Breast epithelium (tissue), 4 donors: ENCODE measurements at regions not wholly inside any gene's neighbourhood (a gene's known extent, or its start where the extent isn't known, plus 50 kb on each side); places are given as distances from the start of the nearest gene placed in this dataset.

Source experiments
- DNase-seq, 2 donors: peaks; one replicate each; pipeline ENCODE4 v3.0.0-alpha.2; 2019; ENCODE audit warnings: low spot score in 2 of 2
- H3K27ac ChIP-seq, 2 donors: fragments of 200-600 bp; sonication (generic) in 1 of 2; one replicate each; pipeline ENCODE4 v1.5.1; 2016 to 2019; ENCODE audit warnings: mild to moderate bottlenecking in 1 of 2
- H3K27me3 ChIP-seq, 2 donors: fragments of 200-600 bp; sonication (generic) in 1 of 2; one replicate each; pipeline versions ENCODE4 v1.5.1 to v1.6.0; 2017 to 2019; ENCODE audit warnings: control low read depth in 1 of 2, mild to moderate bottlenecking in 1 of 2
- H3K36me3 ChIP-seq: fragments of 200-600 bp; one replicate; pipeline ENCODE4 v1.5.1; 2019
- H3K4me1 ChIP-seq, 2 donors: fragments of 200-600 bp; sonication (generic); one replicate each; pipeline ENCODE4 v1.5.1; 2016 to 2019; ENCODE audit warnings: control low read depth in 1 of 2
- H3K4me3 ChIP-seq, 3 donors: fragments of 200-600 bp; sonication (generic); 1 replicate in 2 of 3; 2 replicates in 1 of 3; pipeline ENCODE4 v1.5.1; 2016 to 2019; ENCODE audit warnings: mild to moderate bottlenecking in 3 of 3, moderate library complexity in 2 of 3
- H3K9me3 ChIP-seq, 2 donors: fragments of 200-600 bp; sonication (generic) in 1 of 2; one replicate each; pipeline ENCODE4 v1.5.1; 2016 to 2019; ENCODE audit warnings: control low read depth in 1 of 2
- POLR2A ChIP-seq: fragments of 450-650 bp; IDR thresholded peaks from one replicate; pipeline ENCODE4 v1.6.1; 2016; ENCODE audit warnings: antibody characterized with exemption, mild to moderate bottlenecking, moderate library complexity
- POLR2AphosphoS5 ChIP-seq, 3 donors: sonication (generic); formaldehyde crosslinking; IDR thresholded peaks; one replicate each; pipeline ENCODE4 v1.6.1; 2017; ENCODE audit warnings: antibody characterized with exemption in 3 of 3
- intact Hi-C: fragments of 100-400 bp; cut with DNase I; formaldehyde crosslinking; loops from one replicate; pipeline ENCODE4 v1.15.1; 2023; ENCODE audit warnings: low total_unique reads
- TF ChIP-seq, protein P1 (sequence below), 3 donors: fragments of 450-650 bp; IDR thresholded peaks; one replicate each; pipeline ENCODE4 v1.5.1; 2016 to 2017; ENCODE audit warnings: antibody characterized with exemption in 3 of 3, mild to moderate bottlenecking in 3 of 3, moderate library complexity in 3 of 3

GRCh38 chr2:15040429-15041084 is 408.0 kb downstream of the LRATD1 start:
- TF ChIP-seq POLR2A (no peak), POLR2AphosphoS5 (IDR thresholded peaks at IDR 0.05) (no peak)
- TF ChIP-seq, protein P1, sequence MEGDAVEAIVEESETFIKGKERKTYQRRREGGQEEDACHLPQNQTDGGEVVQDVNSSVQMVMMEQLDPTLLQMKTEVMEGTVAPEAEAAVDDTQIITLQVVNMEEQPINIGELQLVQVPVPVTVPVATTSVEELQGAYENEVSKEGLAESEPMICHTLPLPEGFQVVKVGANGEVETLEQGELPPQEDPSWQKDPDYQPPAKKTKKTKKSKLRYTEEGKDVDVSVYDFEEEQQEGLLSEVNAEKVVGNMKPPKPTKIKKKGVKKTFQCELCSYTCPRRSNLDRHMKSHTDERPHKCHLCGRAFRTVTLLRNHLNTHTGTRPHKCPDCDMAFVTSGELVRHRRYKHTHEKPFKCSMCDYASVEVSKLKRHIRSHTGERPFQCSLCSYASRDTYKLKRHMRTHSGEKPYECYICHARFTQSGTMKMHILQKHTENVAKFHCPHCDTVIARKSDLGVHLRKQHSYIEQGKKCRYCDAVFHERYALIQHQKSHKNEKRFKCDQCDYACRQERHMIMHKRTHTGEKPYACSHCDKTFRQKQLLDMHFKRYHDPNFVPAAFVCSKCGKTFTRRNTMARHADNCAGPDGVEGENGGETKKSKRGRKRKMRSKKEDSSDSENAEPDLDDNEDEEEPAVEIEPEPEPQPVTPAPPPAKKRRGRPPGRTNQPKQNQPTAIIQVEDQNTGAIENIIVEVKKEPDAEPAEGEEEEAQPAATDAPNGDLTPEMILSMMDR (IDR thresholded peaks at IDR 0.05) = no peak
- no peaks in the 10 kb centered on the region for H3K27me3 ChIP-seq
- DNase-seq = no peak
- H3K27ac ChIP-seq = no peak overlapping the region
- no peak overlapping the region for H3K4me3 ChIP-seq
- intact Hi-C loops = no loop called here
- H3K36me3 ChIP-seq = no peaks in the 10 kb centered on the region
- no peaks in the 10 kb centered on the region for H3K4me1 ChIP-seq
- no peaks in the 10 kb centered on the region for H3K9me3 ChIP-seq

GRCh38 chr2:15041429-15041837 is 408.9 kb downstream of the LRATD1 start:
- intact Hi-C loops = no loop called here
- Histone ChIP-seq H3K27ac (no peak overlapping the region), H3K27me3 (no peaks in the 10 kb centered on the region), H3K36me3 (no peaks in the 10 kb centered on the region), H3K4me3 (no peak overlapping the region), H3K9me3 (no peaks in the 10 kb centered on the region), H3K4me1 (no peaks in the 10 kb centered on the region)
- no peak for TF ChIP-seq POLR2A
- TF ChIP-seq POLR2AphosphoS5 (IDR thresholded peaks at IDR 0.05) = no peak
- TF ChIP-seq, protein P1 (IDR thresholded peaks at IDR 0.05) = no peak
- no peak for DNase-seq

- H3K9me3 ChIP-seq = no peaks in the 10 kb centered on the region
- intact Hi-C loops = no loop called here
- no peaks in the 10 kb centered on the region for H3K36me3 ChIP-seq
- DNase-seq = no peak
- no peaks in the 10 kb centered on the region for H3K27me3 ChIP-seq
- no peak overlapping the region for H3K27ac ChIP-seq
- no peak overlapping the region for H3K4me3 ChIP-seq
- no peak for TF ChIP-seq POLR2AphosphoS5 (IDR thresholded peaks at IDR 0.05)
- TF ChIP-seq, protein P1 (IDR thresholded peaks at IDR 0.05) = no peak
- TF ChIP-seq POLR2A = no peak
- H3K4me1 ChIP-seq = no peaks in the 10 kb centered on the region
Measured at GRCh38 chr2:15042801-15043217, 410.3 kb downstream of the LRATD1 start.

- TF ChIP-seq POLR2AphosphoS5 (IDR thresholded peaks at IDR 0.05) (no peak), POLR2A (no peak)
- TF ChIP-seq, protein P1 (IDR thresholded peaks at IDR 0.05) = no peak
- no peak for DNase-seq
- intact Hi-C loops = no loop called here
- no peaks in the 10 kb centered on the region for H3K27me3 ChIP-seq
- no peaks in the 10 kb centered on the region for H3K4me1 ChIP-seq
- no peak overlapping the region for H3K27ac ChIP-seq
- H3K4me3 ChIP-seq = no peak overlapping the region
- no peaks in the 10 kb centered on the region for H3K9me3 ChIP-seq
- H3K36me3 ChIP-seq = no peaks in the 10 kb centered on the region
Measured at GRCh38 chr2:15043336-15044058, 411.0 kb downstream of the LRATD1 start.

- no peak for DNase-seq
- H3K4me1 ChIP-seq = no peaks in the 10 kb centered on the region
- no peaks in the 10 kb centered on the region for H3K27me3 ChIP-seq
- intact Hi-C loops = no loop called here
- H3K4me3 ChIP-seq = no peak overlapping the region
- H3K27ac ChIP-seq = no peak overlapping the region
- no peaks in the 10 kb centered on the region for H3K36me3 ChIP-seq
- TF ChIP-seq, protein P1 (IDR thresholded peaks at IDR 0.05) = no peak
- TF ChIP-seq POLR2AphosphoS5 (IDR thresholded peaks at IDR 0.05) = no peak
- no peak for TF ChIP-seq POLR2A
- H3K9me3 ChIP-seq = no peaks in the 10 kb centered on the region
Measured at GRCh38 chr2:15045054-15045453, 412.5 kb downstream of the LRATD1 start.
